Left ventricle myocardium superior (tissue), 1 donor: ENCODE measurements at regions not wholly inside any gene's neighbourhood (a gene's known extent, or its start where the extent isn't known, plus 50 kb on each side); places are given as distances from the start of the nearest gene placed in this dataset.
"Not testable (repeated sequence)": the region's sequence is repeated elsewhere in the genome, so short reads cannot be mapped to it uniquely, and the experiment has no call there.

ENCODE experiments used
- ATAC-seq: fragments of 200-7000 bp; cut with Tn5 transposase; one replicate; pipeline ENCODE4 v1.9.1; 2020; ENCODE audit warnings: mild to moderate bottlenecking, moderate library complexity
- DNase-seq: peaks from one replicate; pipeline ENCODE4 v3.0.0-alpha.2; 2020
- intact Hi-C: fragments of 100-400 bp; cut with micrococcal nuclease; formaldehyde crosslinking; loops from one replicate; pipeline ENCODE4 v1.11.0; 2022
- donor health status: DM: no; HTN: yes; CAD: no; lungs with severe emphysema.

DNA sequence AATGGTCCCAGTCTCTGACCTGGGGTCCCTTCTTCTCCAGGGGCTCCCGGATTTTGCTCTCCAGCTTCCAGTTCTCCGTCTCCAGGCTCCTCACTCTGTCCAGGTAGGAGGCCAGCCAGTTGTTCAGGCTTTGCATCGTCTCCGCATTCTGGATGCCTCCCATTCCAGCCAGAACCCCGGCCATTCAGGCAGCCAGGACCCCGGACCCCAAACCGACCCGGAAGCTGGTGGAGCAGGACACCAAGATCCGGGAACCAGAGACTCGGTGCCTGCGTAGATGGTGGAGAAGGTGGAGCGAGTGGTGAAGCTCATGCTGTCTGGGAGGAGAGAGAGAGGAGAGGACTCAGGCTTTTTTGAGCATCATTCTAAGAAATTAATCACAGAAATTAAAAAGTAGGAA is 572.4 kb upstream of the NCAM2 start:
- ATAC-seq = no peak

DNA sequence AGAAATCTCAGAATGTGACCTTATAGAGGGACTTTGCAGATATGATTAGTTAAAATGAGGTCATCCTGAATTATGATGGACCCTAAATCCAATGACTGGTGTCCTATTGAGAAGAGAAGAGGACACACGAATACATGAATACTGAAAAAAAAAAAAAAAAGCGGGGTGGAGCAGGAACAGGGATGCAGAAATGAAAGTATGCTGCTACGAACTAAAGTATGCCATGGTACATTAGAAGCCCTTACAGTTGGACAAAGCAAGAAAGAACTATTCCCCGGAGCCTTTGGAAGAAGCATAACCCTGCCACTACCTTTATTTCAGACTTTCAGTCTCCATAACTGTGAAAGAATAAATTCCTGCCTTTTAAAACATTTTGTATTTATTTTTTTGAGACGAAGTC is 557.9 kb upstream of the NCAM2 start:
- intact Hi-C loops = no loop called here
- DNase-seq = no peak
- ATAC-seq = no peak

More for the DNA sequence above, 572.4 kb upstream of the NCAM2 start:
- intact Hi-C loops = no loop called here
- no peak for DNase-seq

DNA sequence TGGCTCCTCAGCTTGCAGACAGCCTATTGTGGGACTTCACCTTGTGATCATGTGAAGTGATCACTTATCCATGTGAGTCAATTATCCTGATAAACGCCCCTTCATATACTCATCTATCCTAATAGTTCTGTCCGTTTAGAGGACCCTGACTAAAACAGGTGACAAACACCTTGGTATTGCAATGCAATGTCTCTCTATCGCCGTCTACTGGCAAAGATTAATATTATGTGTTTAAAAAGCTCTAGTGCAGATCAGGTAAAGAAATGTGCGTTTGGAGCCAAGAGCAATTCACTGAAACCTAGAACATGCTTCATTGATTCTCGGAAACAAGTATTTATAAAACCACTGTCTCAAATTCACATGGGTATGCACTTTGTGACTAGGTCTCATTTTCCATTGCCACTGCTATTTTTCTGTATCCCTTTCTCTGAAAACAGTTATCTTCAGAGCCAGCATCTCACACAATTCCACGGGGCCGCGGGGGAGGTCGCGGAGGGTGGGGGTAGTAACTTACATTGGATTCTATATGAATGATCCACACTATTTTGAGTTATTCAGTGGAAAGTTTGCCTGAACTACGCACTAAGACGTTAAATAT is 554.6 kb upstream of the NCAM2 start:
- DNase-seq (no peak), ATAC-seq (no peak)
- intact Hi-C loops = no loop called here

DNA sequence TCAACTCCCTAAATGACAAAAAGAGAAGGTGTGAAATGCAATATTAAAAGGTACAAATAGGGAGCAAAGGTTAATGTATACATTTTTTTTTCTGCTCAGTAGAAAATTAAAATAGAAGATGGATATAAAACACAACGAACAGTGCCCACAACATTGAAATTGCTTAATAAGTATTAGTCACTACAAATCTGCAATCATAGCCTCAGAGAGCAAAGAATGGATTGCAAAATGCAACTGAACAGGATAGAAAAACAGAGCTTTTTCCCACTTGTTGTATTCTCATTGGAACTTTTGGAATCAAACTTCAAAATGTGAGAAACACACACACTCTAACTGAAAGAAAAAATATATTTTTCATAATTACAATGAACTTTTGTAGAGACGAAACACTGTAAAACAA is 552.2 kb upstream of the NCAM2 start:
- ATAC-seq (no peak), DNase-seq (no peak)
- intact Hi-C loops = no loop called here

DNA sequence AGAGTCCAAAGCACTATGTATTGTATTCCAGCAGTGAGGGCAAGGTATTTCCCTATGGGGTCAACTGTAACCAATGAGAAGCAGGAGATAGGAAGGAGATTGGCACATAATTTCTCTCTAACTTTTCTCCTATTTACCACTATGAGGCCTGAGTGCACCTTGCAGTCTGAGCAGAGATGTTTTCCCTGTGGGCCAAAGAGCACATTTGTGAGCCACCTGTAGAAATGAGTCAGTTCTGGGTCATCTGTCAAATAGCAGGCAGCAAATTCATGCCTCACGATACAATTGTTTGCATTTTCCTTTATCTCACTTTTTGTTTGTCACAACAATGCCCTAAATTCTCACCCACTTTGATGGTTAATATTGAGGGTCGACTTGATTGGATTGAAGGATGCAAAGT is 547.2 kb upstream of the NCAM2 start:
- DNase-seq (no peak), ATAC-seq (no peak)
- intact Hi-C loops = no loop called here

DNA sequence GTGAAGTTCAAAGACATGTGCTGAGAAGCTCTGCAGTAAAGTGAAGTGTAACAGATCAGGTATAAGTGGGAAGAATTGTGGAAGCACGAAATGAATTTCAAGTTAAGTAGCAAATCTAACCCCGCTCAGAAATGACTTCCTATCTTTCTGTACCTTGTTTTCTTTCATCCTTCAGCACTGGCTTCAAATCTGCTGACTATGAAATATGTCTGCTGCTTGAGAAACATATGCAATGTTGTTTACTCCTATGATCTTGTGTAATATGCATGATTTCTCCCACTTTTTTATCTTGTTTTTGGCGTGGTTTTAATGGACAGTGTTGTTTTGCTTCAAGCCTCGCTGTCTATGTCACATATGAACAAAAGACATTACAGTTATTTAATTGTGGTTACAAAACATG is 545.3 kb upstream of the NCAM2 start:
- DNase-seq (no peak), ATAC-seq (no peak)
- intact Hi-C loops = no loop called here

DNA sequence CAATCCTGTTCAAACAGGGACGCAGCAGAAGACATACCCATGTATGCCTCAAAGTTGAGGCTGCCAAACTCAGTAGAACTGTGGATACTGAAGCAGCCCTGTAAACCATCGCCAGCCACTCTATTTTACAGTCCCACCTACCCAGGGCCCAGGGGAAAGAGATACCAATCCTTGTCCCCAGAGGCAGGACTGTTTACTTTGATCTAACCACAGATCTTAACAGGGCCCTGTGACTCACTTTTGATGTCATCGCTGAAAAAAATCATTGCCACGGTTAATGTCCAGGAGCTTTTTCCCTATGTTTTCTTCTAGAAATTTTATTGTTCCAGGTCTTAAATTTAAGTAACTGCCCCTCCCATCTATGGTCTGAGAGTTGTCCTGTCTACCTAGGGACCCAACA is 538.4 kb upstream of the NCAM2 start:
- intact Hi-C loops = no loop called here
- ATAC-seq = no peak
- DNase-seq = no peak

DNA sequence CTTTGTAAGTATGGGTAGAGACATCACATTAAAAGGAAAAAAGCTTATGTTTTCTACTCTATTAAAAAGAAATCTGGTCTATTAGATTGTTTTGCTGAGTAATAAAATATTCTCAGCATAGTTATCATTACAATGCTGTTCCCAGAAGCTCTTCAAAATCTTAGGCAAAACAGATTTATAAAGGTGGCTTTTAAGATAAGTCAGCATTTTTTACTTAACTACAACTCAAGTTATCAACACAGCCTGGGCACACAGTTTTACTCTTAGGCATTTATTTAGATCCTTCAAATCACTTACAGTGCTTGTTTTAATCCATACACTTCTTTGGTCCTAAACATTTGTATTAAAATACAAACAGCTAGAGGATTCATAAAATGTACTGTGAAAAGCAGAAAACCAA is 534.8 kb upstream of the NCAM2 start:
- no peak for DNase-seq
- no peak for ATAC-seq
- intact Hi-C loops = no loop called here

DNA sequence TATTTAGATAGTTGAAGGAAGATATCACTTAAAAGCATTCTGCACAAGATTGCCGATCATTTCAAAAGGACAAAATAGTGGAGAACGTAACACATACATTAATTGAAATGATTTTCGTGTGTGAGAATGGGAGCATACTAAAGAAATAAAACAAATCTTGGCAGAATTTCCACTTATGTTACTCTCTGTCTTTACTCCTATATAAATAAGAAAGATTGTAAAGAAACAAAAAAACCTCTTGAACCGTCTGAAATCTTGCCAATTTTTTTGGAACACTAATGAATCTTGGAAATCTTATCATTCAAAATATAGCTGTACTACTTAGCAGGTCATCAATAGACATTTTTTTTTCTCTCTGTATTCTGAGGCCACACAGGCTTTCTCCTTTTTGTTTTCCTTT is 528.8 kb upstream of the NCAM2 start:
- ATAC-seq (no peak), DNase-seq (no peak)
- intact Hi-C loops = no loop called here

DNA sequence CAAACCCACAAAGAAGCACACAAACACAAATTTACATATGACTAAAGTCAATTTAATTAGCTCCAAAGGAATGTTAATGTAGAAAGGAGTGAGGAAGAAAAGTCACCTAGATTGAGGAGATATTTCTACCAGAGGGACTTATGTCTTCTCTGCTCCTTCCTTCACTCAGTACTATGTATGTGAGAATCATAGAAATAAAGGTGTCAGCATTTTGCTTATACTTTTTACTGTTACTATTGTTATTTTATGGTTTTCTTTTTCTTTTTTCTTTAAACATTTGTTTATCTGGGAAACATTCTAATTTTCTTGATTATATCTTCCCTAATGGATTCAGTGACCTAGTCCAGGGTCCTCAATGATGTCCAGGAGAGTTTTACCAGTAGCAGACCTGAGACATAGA is 511.9 kb upstream of the NCAM2 start:
- intact Hi-C loops = no loop called here
- ATAC-seq = no peak
- no peak for DNase-seq

DNA sequence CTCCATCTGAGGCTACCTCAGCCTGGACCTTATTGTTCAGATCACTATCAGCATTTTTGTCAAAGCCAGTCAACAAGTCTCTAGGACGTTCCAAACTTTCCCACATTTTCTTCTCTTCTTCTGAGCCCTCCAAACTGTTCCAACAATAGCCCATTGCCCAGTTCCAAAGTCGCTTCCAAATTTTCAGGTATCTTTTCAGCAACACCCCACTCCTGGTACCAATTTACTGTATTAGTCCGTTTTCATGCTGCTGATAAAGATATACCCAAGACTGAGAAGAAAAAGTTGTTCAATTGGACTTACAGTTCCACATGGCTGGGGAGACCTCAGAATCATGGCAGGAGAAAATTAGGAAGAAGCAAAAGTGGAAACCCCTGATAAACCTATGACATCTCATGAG is 495.3 kb upstream of the NCAM2 start:
- DNase-seq, intact Hi-C loops, ATAC-seq: not testable (repeated sequence)

DNA sequence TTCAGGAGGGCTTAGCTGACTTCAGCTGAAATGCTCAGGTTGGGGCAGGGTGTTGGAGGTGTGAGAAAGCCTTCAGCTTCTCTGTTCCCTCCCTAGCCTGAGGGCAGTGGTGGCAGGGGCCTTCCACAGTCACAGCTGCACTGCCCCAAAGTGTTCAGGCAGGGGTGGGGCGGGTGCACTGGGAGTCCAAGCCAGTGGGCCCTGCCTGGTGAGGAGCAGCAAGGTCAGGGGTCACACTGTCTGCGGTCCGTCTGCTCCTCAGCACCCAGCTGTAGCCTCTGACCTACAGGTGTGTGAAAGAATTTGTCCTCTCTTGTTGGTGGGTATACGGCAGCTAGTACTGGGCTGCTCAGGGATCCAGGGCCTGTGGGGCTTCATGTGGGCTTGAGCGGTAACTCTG is 490.4 kb upstream of the NCAM2 start:
- intact Hi-C loops = no loop called here
- no peak for ATAC-seq

DNA sequence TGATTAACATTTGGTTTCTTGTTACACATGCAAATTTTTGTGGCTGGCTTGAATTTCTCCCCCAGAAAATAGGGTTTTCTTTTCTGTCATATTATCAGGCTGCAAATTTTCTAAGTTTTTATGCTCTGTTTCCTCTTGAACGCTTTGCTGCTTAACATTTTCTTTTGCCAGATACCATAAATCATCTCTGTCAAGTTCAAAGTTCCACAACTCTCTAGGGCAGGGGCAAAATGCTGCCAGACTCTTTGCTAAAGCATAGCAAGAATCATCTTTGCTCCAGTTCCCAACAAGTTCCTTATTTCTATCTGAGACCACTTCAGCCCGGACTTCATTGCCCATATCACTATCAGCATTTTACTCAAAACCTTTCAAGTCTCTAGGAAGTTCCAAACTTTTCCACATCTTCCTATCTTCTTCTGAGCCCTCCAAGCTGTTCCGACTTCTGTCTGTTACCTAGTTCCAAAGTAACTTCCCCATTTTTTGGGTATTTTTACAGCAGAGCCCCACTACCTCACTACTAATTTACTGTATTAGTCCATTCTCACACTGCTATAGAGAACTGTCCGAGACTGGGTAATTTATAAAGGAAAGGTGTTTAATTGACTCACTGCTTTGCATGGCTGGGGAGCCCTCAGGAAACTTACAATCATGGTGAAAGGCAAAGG is 486.9 kb upstream of the NCAM2 start:
- no peak for DNase-seq
- ATAC-seq = no peak
- intact Hi-C loops = no loop called here

More for the DNA sequence above, 490.4 kb upstream of the NCAM2 start:
- DNase-seq = no peak

DNA sequence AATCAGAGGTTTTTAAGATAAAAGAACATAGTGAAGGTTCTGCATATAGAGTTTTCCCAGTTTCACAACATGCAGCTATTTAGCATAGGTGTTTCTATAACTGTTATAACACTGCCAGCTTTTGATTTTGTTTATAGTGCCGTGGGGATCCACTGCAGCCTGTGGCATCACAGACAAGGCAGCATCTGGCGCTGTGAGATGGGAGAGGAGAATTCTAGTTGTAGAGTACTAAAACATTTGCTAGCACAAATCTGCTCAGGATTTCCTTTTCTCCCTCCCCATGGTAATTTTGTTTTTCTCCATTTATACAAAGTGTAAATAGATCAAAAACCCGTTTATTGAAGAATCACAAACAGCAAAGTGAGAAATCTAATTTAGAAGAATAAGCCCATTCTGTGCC is 482.8 kb upstream of the NCAM2 start:
- ATAC-seq = no peak
- intact Hi-C loops = no loop called here
- DNase-seq = no peak

DNA sequence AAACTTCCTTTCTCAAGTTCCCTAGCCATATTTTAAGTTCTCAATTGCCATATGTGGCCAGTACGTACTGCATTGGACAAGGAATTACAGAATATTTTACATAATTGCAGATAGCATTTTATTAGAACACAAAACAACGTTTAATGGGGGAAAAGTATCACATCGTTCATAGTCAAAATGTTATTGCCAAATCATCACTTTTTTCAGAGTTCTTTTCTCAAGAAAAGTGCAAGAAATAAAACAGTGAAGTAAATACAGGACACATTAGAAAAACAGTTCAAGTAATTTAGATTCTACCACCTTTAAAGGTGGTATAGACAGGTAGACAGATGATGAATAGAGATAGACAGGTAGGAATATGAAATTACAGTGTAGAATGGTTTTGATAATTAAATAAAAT is 479.1 kb upstream of the NCAM2 start:
- intact Hi-C loops = no loop called here
- no peak for DNase-seq
- ATAC-seq = no peak

DNA sequence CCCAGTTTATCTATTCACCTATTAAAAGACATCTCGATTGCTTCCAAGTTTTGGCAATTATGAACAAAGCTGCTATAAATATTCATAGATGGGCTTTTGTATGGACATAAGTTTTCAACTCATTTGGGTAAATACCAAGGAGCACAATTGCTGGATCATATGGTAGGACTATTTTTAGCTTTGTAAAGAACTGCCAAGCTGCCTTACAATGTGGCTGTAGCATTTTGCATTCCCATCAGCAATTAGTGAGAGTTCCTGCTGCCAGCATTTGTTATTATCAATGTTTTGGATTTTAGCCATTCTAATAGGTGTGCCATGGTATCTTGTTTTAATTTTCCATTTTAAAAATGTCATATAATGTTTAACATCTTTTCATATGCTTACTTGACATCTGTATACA is 475.6 kb upstream of the NCAM2 start:
- intact Hi-C loops = no loop called here
- ATAC-seq = no peak

DNA sequence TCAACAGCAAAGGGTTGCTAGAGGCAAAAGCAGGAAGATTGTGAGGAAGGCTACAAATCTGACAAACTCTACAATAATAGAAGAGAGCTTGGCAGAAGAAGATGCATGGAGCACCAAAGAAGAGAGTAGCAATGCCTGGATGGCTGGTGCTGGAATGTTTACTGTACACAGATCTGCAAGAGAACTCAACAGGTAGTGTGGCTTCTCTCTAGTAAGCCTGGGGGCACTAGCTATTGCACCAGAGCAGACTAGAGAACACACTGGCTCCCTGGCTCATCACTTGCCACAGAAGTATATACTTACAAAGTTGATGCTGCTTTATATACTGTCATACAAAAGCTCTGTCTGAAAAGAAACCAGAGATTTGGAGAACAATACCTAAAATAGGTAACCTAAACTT is 475.0 kb upstream of the NCAM2 start:
- DNase-seq (no peak), ATAC-seq (no peak)
- intact Hi-C loops = no loop called here

More for the DNA sequence above, 475.6 kb upstream of the NCAM2 start:
- no peak for DNase-seq

DNA sequence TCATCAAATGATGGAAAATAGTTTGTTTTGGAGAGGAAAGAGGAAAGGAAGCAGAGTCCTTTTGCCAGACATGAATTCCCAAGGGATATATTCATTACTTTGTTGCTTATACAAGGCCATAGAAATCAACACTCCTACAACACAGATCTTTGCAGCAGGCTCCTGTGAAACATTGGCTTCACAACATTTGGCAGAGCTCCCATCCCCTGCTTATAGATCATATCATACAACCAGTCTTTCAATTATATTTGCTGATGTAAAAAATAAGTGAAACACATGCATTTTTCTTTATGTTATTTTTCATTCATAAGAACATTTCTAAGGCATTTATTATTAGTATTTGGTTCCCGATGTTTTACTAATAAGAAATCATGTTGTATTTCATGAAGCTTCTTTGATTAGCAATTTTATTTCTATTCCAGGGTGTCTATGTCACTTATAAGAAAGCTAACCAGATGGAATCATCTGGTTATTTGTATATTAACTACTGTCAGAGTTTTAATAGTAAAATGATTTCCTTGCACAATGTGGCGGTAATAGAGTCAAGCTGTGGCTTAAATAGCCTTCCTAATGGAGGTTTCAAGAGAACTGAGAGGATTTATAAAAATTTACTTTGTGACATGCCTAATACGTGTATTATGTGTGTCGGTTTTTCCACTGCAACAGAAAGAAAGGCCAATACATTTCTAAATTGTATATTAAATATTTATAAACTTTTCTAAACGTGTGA is 470.3 kb upstream of the NCAM2 start:
- DNase-seq (no peak), ATAC-seq (no peak)
- intact Hi-C loops = no loop called here

DNA sequence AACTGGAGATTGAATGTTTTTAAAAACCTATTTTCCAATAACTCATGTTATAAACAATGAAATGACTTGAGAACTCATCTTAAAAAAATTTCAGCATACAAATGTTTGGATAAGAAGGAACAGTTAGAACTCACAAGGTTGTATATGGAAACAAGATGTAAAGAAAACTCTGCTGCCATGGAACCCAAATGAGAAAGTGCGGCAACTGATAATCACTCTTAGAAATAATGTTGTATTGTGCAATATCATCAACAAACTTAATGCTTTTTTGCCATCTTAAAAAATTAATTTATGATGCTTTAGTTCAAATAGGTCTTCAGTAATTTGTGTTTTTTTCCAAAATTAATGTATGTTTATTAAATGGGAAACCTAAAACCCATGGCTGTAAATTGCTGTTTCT is 461.1 kb upstream of the NCAM2 start:
- ATAC-seq (no peak), DNase-seq (no peak)
- intact Hi-C loops = no loop called here

DNA sequence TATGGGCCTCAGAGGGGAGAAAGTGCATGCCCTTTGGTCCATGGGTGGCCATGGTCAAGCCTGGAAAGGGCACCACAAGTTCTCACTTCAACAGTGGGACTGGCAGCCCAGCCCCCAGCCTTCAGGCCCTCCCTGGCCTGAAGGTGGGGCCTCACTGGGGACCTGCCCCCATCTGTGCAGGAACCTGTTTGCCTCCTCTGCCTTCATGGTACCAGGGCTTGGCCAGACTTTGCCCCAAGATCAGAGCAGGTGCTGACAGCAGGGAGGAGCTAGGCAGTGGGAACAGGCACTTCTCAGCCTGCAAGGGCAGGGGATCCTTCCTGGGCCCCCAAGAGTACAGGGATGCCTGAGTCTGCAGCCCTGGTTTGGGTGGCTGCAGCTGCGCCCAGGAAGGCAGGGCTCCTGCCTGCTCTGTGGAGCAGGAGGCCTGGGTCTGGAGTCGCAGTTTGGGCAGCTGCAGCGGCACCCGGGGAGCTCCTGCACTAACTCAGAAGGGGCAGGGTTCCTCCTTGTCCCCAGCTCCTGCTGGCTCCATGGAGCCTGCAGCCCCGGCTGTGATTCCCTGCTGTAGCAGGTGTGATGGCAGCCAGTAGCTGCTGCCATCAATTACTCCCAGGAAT is 460.1 kb upstream of the NCAM2 start:
- no peak for DNase-seq
- no peak for ATAC-seq
- intact Hi-C loops = no loop called here
